Stimulated activated CD4-positive, alpha-beta T cell treated with anti-CD3 and anti-CD28 coated beads, Interleukin-2, amount 100 ng/mL, for 24 hours (primary cell): ENCODE measurements at regions not wholly inside any gene's neighbourhood (a gene's known extent, or its start where the extent isn't known, plus 50 kb on each side); places are given as distances from the start of the nearest gene placed in this dataset.

ENCODE experiments used
- DNase-seq, 2 donors: peaks; one replicate each; pipeline ENCODE4 v3.0.0-alpha.2; 2020

DNA sequence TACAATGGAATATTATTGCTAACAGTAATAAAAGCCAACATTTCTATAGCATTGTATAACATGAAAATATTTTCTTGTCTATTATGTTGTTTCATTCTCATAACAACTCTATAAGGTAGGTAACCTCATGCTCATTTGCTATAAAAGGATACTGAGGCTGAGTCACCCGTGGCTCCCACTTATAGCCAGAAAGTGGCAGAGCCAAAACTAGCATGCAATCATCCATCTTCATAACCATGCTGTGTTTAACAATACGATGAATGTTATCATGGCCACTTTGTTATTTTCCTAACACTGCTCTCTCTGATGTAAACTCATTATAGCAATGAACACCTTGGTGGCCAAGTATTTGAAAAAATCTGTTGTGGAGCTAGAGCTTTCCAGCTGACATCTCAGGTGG lies 80.8 kb upstream of the JUN start:
- no peak for DNase-seq

DNA sequence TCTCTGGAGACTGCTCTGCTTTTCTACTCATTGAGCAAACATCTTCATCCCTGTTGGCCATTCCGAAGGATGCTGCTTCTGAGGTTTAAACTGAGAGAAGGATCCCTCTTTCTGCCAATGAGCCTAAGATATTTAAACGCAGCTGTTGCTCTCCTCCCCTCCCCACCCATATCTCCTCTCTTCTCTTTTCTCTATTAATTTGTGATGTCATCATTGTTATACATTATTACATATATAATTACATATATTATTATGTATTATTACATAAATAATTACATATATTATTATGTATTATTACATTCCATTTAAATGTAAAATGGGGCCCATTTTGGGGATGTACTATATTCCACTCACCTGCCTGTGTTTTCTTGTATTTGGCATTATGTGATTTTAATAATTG lies 82.7 kb upstream of the JUN start:
- DNase-seq: no peak

DNA sequence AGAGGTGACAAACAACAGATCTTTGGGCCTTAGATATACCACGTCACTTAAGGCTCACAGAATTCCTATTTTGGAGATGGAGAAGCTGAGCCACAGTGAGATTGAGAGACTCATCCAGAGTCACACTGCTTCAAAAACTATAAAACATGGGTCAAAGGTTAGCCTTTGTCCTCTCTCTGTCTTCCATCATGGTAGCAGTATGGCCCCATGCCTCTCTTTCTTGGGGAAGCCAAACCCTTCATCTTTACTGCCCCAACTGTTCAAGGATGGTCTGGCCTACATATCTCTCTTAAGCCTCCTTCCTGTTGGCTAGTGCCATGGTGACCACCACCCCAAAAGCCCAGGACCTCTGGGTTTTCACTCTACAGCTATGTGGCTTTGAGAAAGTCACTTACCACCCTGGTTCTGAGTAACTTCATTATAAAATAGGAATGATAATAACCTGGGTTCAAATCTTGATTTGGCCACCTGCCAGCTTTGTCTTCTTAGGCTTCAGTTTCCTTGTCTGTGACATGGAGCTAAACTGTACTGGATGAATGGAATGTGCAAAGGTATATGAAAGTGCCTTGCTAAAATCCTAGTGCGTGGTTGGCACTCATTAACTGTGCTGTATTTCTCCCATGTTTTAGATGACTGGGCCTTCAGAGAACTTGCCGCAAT lies 85.9 kb upstream of the JUN start:
- DNase-seq: no peak

DNA sequence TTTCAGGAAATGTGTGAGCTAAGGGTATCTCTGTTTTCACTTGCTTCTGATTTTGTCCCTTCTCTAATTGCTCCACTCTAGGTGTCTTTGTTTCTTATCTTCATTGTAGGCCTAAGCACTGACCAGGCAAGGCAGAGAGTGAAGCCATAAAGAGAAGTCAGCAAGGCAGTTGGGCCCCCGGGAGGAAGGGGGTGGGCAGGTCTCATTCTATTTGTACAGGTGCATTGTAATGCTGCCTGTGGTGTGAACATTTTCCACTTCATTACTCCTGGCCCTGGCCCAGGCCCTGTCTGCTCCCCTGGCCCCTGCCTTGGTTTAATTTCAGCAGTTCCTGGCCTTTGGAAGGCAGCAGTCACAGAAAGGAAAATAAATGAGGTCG lies 86.4 kb upstream of the JUN start:
- DNase-seq: no peak

DNA sequence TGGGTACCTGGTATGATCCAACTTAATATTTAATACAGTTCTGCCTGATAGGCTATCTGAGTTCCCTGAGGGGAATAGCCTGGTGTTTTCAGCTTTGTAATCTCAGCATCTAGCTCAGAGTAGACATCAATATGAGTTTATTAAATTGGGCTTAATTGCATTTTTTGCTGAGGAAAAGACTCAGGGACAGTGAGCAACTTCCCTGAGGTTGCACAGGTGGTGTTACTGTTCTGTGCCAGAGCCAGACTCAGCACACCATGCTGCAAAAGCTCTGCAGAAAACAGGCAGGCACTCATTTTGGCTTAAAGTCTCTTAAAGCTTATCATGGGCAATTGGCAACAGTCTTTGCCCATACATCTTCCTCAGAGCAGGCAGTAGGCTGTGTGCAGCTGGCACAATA lies 90.5 kb upstream of the JUN start:
- DNase-seq: no peak

DNA sequence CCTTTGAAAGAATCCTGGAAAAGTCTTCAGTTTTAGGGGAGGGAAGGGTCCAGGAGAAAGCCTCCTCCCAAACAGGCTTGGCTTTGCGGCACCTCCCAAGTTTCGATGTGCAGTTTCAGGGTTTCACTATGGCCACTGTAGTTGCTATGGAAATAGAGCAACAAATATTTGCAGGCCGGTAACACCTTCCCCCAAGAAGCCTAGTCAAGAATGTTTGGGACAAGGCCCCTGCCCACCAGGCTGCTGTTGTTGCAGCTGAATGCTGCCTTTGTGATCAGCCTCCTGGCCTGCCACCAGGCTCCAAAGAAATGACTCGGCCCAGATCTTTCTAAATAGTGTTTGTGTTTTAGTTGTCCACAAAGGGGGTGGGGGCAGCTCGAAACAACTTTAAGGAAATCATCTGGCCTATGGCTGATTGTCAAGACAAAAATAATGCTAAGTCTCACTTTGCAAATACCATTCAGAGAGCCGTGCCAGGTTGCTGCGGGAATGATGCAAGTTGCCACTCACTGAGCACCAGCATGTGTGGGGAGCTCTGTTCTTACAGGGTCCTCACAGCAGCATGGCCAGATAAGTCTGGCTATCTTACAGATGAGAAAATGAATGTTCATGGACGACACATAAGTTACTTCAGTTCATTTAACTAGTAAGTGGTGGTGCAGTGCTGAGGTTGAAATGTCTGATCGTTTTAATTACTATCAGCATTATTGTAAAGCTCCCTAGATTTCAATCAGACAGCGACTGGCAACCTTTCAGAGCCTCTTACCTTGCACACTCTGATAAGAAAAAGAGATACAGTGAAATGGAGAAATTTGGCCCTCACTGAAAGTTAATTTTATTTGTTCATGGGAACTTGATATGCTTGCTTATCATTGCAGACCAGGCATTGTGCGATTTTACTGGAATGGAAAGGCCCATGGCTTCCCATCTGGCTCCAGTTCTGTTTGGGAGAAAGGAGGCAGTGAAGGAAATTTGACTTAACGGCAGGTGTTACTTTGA lies 91.2 kb upstream of the JUN start:
- no peak for DNase-seq

DNA sequence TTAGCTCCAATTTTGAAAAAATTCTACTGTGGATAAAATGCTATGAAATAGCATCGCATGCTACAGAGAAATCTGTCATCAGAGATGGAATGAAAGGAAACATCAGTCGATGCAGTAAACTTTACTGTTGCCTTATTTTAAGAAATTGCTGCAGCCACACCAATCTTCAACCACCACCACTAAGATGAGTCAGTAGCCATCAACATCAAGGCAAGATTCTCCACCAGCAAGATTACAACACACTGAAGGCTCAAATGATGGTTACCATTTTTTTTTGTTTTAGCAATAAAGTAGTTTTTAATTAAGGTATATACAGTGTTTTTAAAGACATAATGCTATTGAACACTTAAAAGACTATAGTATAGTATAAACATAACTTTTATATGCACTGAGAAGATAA lies 95.6 kb upstream of the JUN start:
- no peak for DNase-seq

DNA sequence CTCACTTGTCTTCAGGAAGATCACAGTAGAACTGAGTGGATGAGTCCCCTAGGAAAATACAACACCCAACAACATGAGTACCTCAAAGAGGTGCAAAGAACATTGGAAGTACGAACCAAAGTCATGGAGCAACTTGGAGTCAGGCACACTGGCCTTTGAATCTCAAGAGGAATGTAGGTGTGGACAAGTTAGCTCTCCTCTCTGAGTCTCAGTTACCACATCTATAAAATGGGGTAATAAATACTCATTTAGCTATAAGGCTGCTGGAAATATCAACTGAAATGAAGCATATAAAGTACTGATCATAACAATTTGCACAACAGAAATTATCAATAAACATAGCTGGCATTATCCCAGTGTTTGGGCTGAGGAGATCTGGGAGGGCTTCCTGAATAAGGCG lies 96.7 kb upstream of the JUN start:
- no peak for DNase-seq

DNA sequence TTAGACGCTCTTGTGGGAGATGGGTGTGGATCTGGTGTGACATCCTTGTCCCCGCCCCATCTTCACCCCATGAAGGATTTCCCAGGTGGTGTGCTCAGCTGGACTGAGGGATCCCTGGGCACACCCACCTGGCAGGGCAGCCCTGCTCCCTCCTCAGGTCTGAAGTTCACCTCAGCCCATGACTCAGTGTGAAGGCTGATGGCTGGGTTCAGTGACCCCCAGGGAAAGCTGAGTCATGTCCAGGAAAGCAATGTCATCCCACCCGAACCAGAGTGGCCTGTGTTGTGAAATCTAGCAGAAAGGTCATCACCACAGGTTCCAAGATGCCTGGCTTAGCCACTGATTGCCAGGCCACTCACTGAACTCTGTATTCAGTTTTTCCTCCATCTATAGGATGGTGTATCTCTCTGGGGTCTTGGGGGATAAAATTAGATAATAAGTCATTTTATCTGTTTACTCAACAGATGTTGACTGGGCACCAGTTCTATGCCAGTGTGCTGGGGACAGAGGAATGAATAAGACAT lies 97.7 kb upstream of the JUN start:
- no peak for DNase-seq

DNA sequence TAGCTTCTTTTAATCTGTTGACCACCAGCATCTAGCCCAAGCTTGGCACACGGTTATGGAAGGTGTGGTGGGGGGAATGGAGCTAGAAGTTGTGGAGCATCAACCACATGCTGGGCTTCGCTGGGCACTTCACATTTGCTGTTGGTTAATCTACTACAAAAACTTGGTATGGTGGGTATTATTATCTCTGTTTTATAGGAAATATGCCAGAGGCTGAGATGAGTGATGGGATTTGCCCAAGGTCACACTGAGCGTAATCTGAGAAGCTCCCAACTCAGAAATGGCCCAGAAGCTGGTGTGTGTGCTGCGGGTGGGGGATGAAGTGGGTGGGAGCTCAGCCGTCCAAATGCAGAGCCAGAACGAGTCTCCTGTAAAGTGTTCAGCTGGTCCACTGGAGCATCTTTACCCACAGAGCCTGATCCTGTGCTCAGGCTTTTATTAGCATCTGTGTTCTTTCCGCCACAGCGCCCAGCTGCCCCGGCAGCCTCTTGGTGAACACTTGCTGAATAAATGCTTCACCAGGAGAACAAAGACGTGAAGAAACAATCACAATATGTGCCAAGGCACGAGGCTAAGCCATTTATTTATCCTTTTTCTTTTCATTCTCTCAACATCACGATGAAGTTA lies 98.6 kb upstream of the JUN start:
- no peak for DNase-seq

DNA sequence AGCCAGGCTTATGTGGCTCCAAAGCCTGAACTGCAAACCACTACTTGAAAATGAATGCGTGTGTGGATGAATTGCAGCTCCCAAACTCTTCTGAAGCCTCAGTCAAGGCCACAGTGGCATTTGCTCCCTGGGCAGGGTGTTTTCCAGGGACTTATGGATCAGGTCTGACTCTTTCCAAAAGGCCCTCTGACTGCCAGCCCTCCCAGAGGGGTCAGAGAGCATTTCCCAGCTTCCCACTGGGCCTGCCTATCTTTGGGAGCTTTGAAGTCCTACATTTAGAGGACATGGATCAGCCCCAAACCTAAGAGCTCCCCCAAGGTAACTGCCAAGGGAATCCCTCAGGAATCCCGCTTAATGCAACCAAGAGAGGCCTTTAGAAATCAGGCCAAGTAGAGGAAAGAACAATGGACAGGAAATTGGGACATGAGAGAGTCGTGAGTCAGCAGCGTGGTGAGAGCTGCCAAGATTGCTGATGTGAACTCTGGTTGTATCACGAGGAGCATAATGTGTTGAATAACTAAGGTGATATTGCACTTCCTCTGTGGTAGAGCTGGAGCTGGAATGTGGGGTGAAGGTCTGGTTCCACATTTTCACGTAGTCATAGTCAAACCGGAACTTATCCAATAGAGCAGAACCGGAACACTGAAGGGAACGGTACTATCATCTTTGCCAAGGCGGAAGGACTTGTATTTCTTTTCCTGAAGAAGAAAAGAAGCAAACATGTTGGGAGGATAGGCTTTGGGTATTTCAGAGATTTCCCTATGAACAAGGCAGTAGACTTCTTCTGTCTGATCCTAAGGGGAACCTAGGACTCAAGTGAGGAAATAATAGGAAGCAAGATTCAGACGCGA lies 99.4 kb upstream of the JUN start:
- no peak for DNase-seq

DNA sequence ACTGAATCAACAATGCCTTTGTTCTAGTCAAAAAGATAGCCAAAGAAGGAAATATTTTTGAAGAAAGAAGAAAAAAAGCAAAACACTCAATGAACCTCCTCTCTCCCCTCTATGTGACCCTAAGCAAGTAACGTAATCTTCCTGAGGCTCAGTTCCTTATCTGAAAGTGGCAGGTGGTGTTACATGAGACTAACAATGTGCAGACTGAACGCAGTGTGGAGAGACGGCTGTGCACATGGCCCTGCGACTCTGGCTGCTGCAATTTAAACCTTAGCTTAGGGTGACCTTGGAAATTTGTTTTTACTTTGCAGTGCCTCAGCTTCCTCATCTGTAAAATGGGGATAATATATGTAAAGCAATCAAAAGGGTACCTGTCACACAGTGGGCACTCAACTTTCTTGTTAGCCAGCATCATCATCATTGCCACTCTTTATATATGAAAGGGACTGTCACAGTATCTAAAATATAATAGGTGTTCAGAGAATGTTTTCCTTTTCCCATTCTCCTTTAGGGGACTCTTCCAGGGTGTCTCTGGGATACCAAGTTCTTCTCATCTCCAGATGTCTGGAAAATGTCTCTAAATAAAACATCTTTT lies 100.1 kb upstream of the JUN start:
- no peak for DNase-seq

DNA sequence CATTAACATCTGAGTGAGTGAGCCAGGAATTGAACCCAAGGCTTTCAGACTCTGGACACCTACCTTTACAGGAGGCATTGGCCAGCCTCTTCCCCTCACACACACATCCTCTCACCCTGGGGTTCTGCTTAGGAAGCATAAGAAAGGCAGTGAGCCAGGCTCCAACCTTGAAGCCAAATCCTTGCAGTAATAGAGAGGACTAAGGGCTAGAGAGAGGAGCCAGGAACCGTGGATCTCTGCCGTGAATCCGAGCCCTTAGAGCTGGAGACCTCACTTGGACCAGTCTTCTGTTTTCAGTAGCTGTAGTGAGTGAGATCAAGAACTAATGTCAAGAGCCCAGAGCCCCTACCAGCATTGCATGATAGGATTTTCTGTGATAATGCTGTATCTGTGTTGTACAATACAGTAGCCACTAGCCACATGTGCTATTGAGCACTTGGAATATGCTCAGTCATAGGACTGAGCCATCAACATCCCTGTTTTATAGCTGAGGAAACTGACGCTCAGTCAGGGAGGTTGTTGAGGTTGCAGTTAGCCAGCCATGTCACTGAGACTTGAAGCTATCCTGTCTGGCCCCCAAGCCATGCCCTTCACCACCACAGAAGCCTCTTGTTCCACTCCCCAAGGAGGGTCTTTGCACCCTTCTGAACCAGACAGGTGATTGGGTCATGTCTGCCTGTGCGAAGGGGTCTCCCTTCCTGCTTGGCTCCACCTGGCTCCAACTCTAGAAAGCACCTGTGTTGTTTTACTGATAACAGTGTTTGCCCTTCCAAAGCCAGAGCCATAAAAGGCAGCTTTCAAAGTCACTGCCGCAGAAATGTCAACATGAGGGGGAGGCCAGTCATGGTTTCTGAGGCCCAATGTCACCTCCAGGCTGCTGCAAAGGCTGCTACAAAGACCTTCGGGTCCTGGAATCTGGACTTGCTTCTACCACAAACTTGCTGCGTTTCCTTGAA lies 101.1 kb upstream of the JUN start:
- DNase-seq: no peak

DNA sequence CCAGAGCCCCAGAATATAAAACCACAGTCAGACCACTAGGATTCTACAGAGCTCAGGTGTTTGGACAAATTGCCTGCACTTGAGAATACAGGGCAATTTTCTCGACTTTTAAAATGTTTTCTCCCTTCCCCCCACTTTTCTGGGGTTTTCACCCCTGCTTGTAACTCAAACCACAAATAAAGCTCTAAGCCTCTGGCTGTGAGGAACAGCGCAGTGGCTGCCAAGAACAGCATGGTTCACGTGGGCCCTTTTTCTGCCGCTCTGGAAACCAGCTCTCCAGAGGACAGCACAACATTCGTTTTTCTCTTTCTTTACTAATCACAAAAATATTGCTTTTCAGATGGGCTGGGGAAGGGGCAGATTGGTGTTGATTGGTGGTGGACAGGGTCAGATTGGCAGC lies 102.2 kb upstream of the JUN start:
- DNase-seq: peak in 1 of 2 donors; percentile 5

DNA sequence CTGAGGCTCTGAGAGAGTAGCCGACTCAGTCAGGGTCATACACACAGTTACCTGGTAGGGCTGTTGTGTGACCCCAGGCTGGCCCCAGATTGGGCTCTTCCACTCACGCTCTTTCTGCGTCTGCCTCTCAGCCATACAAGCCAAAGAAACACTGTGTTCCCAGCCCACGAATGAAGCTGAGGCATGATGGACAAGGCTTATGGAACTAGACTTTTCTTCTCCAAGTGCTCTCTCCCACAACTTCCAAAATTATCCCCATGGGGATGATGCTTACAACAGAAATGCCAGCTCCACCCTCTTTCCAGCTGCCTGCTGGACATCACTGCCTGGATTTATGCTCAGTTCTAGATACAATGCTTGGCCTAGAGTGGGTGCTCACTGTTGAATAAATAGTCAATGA lies 102.8 kb upstream of the JUN start:
- DNase-seq: no peak

DNA sequence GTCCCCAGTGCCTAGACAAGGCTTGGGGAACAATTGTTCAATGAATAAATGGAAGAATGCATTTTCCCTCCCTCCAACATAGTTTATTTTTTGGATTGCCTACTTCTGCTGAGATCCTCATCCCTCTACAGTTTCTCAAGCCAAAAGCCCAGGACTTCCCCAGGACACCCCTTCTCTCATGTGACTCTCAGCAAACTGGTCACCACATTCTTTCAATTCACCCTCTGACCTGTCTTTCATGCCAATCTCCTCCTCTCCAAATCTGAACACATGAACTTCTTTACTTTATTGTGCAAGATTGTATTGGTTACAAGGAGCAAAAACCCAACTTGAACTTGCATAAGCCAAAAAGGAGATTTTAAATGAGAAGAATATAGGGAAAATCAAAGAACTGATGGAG lies 103.2 kb upstream of the JUN start:
- DNase-seq: no peak

DNA sequence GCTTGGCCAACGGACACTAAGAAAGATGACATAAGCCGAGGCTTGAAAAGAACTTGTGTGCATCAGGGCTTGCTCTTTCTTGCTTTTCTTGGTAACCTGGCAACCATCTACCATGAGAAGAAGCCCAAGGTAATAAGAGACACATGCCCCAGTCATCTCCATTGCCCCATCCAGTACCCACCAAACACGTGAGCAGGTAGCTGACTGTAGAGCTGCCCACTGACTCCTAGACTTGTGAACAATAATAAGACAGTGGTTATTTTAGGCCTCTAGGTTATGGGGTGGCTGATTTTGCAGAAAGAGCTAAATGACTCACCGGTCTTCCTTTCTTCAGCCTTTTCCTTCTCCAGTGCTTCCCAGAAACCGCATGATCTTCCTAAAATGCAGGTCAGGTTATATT lies 105.0 kb upstream of the JUN start:
- no peak for DNase-seq

DNA sequence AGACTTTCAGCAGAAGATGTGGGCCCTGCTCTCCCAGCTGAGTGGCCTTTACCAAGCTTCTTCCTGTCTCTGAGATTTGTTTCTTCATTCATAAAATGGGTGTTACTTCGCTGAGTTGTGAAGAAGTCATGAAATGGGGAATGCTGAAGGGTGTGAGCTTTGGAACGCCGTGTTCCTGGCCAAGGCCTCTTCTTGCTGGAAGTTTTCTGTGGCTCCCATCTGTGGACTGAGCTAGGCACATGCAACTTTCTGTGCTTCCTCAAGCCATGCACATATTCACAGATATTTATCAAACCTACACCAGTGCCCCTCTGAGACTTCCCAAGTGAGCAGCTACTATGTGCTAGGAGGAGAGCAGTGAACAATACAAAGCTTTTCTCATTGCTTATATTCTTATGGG lies 106.3 kb upstream of the JUN start:
- no peak for DNase-seq

DNA sequence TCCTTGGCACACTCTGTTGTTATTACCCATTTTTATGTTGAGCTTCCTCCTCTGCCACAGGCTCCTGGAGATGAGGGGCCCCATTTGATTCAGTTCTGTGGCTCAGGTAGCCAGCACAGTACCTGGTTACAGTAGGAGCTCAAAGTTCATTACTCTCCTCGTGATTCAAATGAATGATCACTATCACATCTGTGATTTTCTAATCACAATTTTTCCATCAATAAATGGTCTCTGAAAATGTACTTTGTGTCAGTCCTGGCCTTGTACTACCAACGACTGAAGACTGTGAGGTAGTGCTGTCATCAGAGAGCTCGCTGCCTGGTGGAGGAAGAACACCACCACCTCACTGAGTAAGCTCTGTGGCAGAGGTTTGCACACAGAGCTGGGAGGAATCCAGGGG lies 106.8 kb upstream of the JUN start:
- no peak for DNase-seq

DNA sequence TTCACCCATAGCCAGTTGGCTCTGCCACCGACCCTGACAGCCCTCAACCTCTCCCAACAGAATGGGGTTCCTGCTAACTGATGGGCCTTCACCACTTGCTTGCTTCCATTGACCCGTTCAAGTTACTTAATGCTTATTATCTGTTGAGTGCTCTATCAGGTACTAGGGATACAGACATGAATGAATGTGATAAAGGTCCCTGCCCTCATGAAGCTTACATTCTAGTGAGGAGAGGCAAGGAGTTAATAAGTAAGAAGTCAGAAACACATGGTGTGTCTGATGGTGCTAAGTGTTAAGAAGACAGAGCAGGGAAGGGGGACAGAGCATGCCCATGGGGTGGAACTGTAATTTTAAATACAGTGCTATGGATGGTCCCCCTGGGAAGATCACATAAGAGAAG lies 107.5 kb upstream of the JUN start:
- DNase-seq: no peak

DNA sequence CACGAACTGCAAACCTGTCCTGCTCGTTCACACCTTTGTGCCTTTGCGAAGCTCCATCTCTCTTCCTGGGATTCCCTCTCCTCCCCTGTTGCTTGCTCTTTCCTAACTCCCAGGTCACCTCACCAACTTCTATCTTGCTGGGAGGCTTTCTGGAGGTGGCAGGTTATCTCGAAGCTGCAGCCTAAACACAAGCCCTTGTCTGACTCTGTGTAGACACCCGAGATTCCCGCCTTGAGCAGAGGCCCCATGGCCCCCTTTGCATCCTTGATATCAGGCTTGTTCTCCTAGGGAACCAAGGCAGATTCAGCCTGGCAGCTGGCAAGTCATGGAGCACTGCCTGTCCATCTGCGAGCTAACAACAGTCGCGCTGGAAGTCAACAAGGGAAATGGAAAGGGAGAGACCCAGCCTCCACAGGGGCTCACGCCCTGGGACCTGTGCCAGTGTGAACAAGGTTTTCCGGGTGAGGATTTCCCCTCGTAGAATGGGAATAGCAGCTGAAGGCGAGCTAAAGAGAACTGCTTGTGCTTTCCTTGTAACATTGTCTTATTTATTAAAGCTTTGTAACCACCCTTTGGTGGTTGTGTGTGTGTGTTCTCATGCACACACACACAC lies 109.5 kb upstream of the JUN start:
- DNase-seq: no peak
